Astrocyte (in vitro differentiated cells and primary cell): ENCODE measurements at regions not wholly inside any gene's neighbourhood (a gene's known extent, or its start where the extent isn't known, plus 50 kb on each side); places are given as distances from the start of the nearest gene placed in this dataset.

Experiments
- EZH2 ChIP-seq: IDR thresholded peaks from 2 replicates; pipeline ENCODE4 v1.6.1; 2012; ENCODE audit warnings: mild to moderate bottlenecking, low read length, inconsistent platforms; ENCODE audit not compliant: insufficient read depth
- TF ChIP-seq, protein P1 (sequence below): IDR thresholded peaks from 2 replicates; pipeline ENCODE4 v1.5.1; 2011; ENCODE audit warnings: low read depth, mild to moderate bottlenecking, inconsistent platforms, low read length, moderate library complexity; ENCODE audit not compliant: insufficient read depth

DNA sequence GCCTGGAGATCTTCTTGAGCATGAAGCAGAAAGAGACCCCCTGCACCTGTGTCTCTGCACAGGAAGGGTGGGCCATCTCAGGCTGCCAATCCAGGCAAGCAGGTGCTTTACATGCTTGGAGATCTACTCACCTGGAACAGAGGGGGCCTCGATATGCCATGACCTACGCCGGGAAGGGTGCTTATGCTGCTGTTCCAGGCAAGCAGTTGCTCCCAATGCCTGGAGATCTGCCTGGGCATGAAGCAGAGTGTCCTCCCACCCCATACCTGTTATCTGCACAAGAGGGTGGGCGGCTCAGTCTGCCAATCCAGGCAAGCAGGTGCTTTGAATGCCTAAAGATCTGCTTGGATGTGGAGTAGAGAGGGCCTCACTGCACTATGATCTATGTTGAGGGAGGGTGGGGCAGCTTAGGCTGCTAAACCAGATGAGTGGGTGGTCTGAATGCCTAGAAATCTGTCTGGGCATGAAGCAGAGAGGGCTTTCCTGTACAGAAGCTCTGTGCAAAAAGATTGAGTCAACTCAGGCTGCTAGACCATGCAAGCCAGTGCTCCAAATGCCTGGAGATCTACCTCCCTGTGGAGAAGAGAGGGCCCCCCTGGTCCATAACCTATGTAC lies 104.5 kb upstream of the QRFPR start:
- TF ChIP-seq, protein P1, sequence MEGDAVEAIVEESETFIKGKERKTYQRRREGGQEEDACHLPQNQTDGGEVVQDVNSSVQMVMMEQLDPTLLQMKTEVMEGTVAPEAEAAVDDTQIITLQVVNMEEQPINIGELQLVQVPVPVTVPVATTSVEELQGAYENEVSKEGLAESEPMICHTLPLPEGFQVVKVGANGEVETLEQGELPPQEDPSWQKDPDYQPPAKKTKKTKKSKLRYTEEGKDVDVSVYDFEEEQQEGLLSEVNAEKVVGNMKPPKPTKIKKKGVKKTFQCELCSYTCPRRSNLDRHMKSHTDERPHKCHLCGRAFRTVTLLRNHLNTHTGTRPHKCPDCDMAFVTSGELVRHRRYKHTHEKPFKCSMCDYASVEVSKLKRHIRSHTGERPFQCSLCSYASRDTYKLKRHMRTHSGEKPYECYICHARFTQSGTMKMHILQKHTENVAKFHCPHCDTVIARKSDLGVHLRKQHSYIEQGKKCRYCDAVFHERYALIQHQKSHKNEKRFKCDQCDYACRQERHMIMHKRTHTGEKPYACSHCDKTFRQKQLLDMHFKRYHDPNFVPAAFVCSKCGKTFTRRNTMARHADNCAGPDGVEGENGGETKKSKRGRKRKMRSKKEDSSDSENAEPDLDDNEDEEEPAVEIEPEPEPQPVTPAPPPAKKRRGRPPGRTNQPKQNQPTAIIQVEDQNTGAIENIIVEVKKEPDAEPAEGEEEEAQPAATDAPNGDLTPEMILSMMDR: no peak
- no peak for TF ChIP-seq EZH2
